ENCODE measurements at regions not wholly inside any gene's neighbourhood (a gene's known extent, or its start where the extent isn't known, plus 50 kb on each side); places are given as distances from the start of the nearest gene placed in this dataset.

GRCh38 chr10:90530521-90530920 lies 327.3 kb downstream of the HTR7 start:
- H3K9me3 ChIP-seq (ENCODE audit: control insufficient read depth in 4 of 4, low read length in 3 of 4), result peaks cover 0 to 5% (median 0%) of the 10 kb centered on the region in 4 donors
- H3K27ac ChIP-seq (ENCODE audit: low read depth in 1 of 2, low read length in 2 of 2), result no peak overlapping the region
- H3K4me1 ChIP-seq (ENCODE audit: control insufficient read depth in 4 of 4, insufficient read depth in 4 of 4, low read length in 3 of 4), result no peaks in the 10 kb centered on the region
- H3K9ac ChIP-seq (ENCODE audit: low read depth in 1 of 2, low read length in 2 of 2), result no peak overlapping the region
- H3K27me3 ChIP-seq (ENCODE audit: control insufficient read depth in 4 of 4, insufficient read depth in 4 of 4, low read length in 3 of 4), result peaks cover 0 to 3% (median 0%) of the 10 kb centered on the region in 4 donors
- 35% methylated on average over 3 of the region's 3 CpGs for WGBS
- no peak overlapping the region for H3K4me3 ChIP-seq (ENCODE audit: low read depth in 1 of 3, low read length in 3 of 3)
- no peaks in the 10 kb centered on the region for H3K36me3 ChIP-seq (ENCODE audit: control insufficient read depth in 4 of 4, insufficient read depth in 3 of 4, low read depth in 1 of 4, low read length in 3 of 4)
- no peak for DNase-seq (ENCODE audit: low spot score)
- no peak for TF ChIP-seq SP1 (IDR thresholded peaks at IDR 0.05)
- TF ChIP-seq JUND (IDR thresholded peaks at IDR 0.05), result no peak
- TF ChIP-seq HNF4A (conservative IDR thresholded peaks at IDR 0.05), result no peak
- TF ChIP-seq HNF4G (IDR thresholded peaks at IDR 0.05), result no peak
- TF ChIP-seq ATF3 (IDR thresholded peaks at IDR 0.05), result no peak
- no peak for TF ChIP-seq CTCF (IDR thresholded peaks at IDR 0.05; ENCODE audit: low read depth, low read length, missing input control)
- TF ChIP-seq FOXA1 (IDR thresholded peaks at IDR 0.05), result no peak
- no peak for TF ChIP-seq RXRA (IDR thresholded peaks at IDR 0.05)
- no peak for TF ChIP-seq RAD21 (IDR thresholded peaks at IDR 0.05)
- TF ChIP-seq NR2F2 (IDR thresholded peaks at IDR 0.05), result no peak

- TF ChIP-seq RAD21 (IDR thresholded peaks at IDR 0.05) (no peak), FOXA1 (IDR thresholded peaks at IDR 0.05) (no peak)
- H3K36me3 ChIP-seq (ENCODE audit: control insufficient read depth in 4 of 4, insufficient read depth in 3 of 4, low read depth in 1 of 4, low read length in 3 of 4), result no peaks in the 10 kb centered on the region
- H3K4me1 ChIP-seq (ENCODE audit: control insufficient read depth in 4 of 4, insufficient read depth in 4 of 4, low read length in 3 of 4), result no peaks in the 10 kb centered on the region
- DNase-seq (ENCODE audit: low spot score), result no peak
- no peaks in the 10 kb centered on the region for H3K9me3 ChIP-seq (ENCODE audit: control insufficient read depth in 4 of 4, low read length in 3 of 4)
- 85% methylated on average over 1 of the region's 1 CpG for WGBS
- H3K9ac ChIP-seq (ENCODE audit: low read depth in 1 of 2, low read length in 2 of 2), result no peak overlapping the region
- no peaks in the 10 kb centered on the region for H3K27me3 ChIP-seq (ENCODE audit: control insufficient read depth in 4 of 4, insufficient read depth in 4 of 4, low read length in 3 of 4)
- no peak overlapping the region for H3K27ac ChIP-seq (ENCODE audit: low read depth in 1 of 2, low read length in 2 of 2)
- no peak overlapping the region for H3K4me3 ChIP-seq (ENCODE audit: low read depth in 1 of 3, low read length in 3 of 3)
Observed at GRCh38 chr10:90557385-90557784, 300.5 kb downstream of the HTR7 start.

- TF ChIP-seq SP1 (IDR thresholded peaks at IDR 0.05) (no peak), RXRA (IDR thresholded peaks at IDR 0.05) (no peak), REST (IDR thresholded peaks at IDR 0.05) (no peak)
- no peaks in the 10 kb centered on the region for H3K4me1 ChIP-seq (ENCODE audit: control insufficient read depth in 4 of 4, insufficient read depth in 4 of 4, low read length in 3 of 4)
- no peak overlapping the region for H3K27ac ChIP-seq (ENCODE audit: low read depth in 1 of 2, low read length in 2 of 2)
- WGBS, result 45% methylated on average over 2 of the region's 2 CpGs
- no peaks in the 10 kb centered on the region for H3K9me3 ChIP-seq (ENCODE audit: control insufficient read depth in 4 of 4, low read length in 3 of 4)
- H3K36me3 ChIP-seq (ENCODE audit: control insufficient read depth in 4 of 4, insufficient read depth in 3 of 4, low read depth in 1 of 4, low read length in 3 of 4), result no peaks in the 10 kb centered on the region
- no peak overlapping the region for H3K9ac ChIP-seq (ENCODE audit: low read depth in 1 of 2, low read length in 2 of 2)
- no peak overlapping the region for H3K4me3 ChIP-seq (ENCODE audit: low read depth in 1 of 3, low read length in 3 of 3)
- no peak for DNase-seq (ENCODE audit: low spot score)
- H3K27me3 ChIP-seq (ENCODE audit: control insufficient read depth in 4 of 4, insufficient read depth in 4 of 4, low read length in 3 of 4), result no peaks in the 10 kb centered on the region
Observed at GRCh38 chr10:90560331-90560730, 297.5 kb downstream of the HTR7 start.
